Stimulated activated CD8-positive, alpha-beta memory T cell treated with anti-CD3 and anti-CD28 coated beads, Interleukin-12 subunit alpha, Interleukin-12 subunit beta, amount 100 ng/mL, for 1 hour (primary cell): ENCODE measurements at regions not wholly inside any gene's neighbourhood (a gene's known extent, or its start where the extent isn't known, plus 50 kb on each side); places are given as distances from the start of the nearest gene placed in this dataset.

Experiments used
- DNase-seq: peaks from one replicate; pipeline ENCODE4 v3.0.0-alpha.2; 2020; ENCODE audit warnings: low read depth

- no peak for DNase-seq
These were observed 188.6 kb upstream of the SOX5 start for GRCh38 chr12:24138041-24138440.

GRCh38 chr12:24135158-24135850 lies 185.8 kb upstream of the SOX5 start:
- no peak for DNase-seq

GRCh38 chr12:24134092-24134491 lies 184.6 kb upstream of the SOX5 start:
- no peak for DNase-seq

GRCh38 chr12:24133384-24133783 lies 183.9 kb upstream of the SOX5 start:
- DNase-seq = no peak

- no peak for DNase-seq
These were observed 178.7 kb upstream of the SOX5 start for GRCh38 chr12:24127919-24128721.

- no peak for DNase-seq
These were observed 175.8 kb upstream of the SOX5 start for GRCh38 chr12:24125280-24125679.

GRCh38 chr12:24121911-24122310 lies 172.4 kb upstream of the SOX5 start:
- DNase-seq = no peak

GRCh38 chr12:24118668-24119067 lies 169.2 kb upstream of the SOX5 start:
- no peak for DNase-seq

GRCh38 chr12:24116548-24116947 lies 167.1 kb upstream of the SOX5 start:
- DNase-seq = no peak

- no peak for DNase-seq
These were observed 164.2 kb upstream of the SOX5 start for GRCh38 chr12:24113701-24114100.

- no peak for DNase-seq
These were observed 162.1 kb upstream of the SOX5 start for GRCh38 chr12:24111616-24112015.

GRCh38 chr12:24111086-24111485 lies 161.6 kb upstream of the SOX5 start:
- DNase-seq = no peak

- no peak for DNase-seq
These were observed 160.0 kb upstream of the SOX5 start for GRCh38 chr12:24109381-24110039.

- DNase-seq = no peak
These were observed 153.2 kb upstream of the SOX5 start for GRCh38 chr12:24102676-24103075.

GRCh38 chr12:24099576-24099975 lies 150.1 kb upstream of the SOX5 start:
- DNase-seq = no peak

GRCh38 chr12:24095245-24095644 lies 145.8 kb upstream of the SOX5 start:
- DNase-seq = no peak

GRCh38 chr12:24089510-24089890 lies 140.0 kb upstream of the SOX5 start:
- DNase-seq = no peak

GRCh38 chr12:24088751-24089509 lies 139.5 kb upstream of the SOX5 start:
- DNase-seq = no peak

- no peak for DNase-seq
These were observed 137.8 kb upstream of the SOX5 start for GRCh38 chr12:24087294-24087693.

GRCh38 chr12:24084800-24085199 lies 135.3 kb upstream of the SOX5 start:
- DNase-seq = no peak

- no peak for DNase-seq
These were observed 134.4 kb upstream of the SOX5 start for GRCh38 chr12:24083838-24084237.

- no peak for DNase-seq
These were observed 132.1 kb upstream of the SOX5 start for GRCh38 chr12:24081606-24082005.
